ENCODE measurements at regions not wholly inside any gene's neighbourhood (a gene's known extent, or its start where the extent isn't known, plus 50 kb on each side); places are given as distances from the start of the nearest gene placed in this dataset.

GRCh38 chr21:31397030-31397429 is 53.0 kb upstream of the TIAM1 start:
- Histone ChIP-seq H3K4me1 (no peaks in the 10 kb centered on the region; the same call in none of the 2 replicates), H3K4me3 (ENCODE audit: low read depth, low read length) (no peak overlapping the region), H3K36me3 (no peaks in the 10 kb centered on the region), H3K9me3 (no peaks in the 10 kb centered on the region), H3K27me3 (no peaks in the 10 kb centered on the region)
- no peak for DNase-seq
- TF ChIP-seq CTCF (IDR thresholded peaks at IDR 0.05; ENCODE audit: low read depth, low read length): no peak

GRCh38 chr21:31396399-31396798 is 52.3 kb upstream of the TIAM1 start:
- no peaks in the 10 kb centered on the region for H3K27me3 ChIP-seq
- H3K4me3 ChIP-seq (ENCODE audit: low read depth, low read length): no peak overlapping the region
- H3K9me3 ChIP-seq: no peaks in the 10 kb centered on the region
- no peaks in the 10 kb centered on the region; the same call in none of the 2 replicates for H3K4me1 ChIP-seq
- DNase-seq: no peak
- TF ChIP-seq CTCF (IDR thresholded peaks at IDR 0.05; ENCODE audit: low read depth, low read length): no peak
- no peaks in the 10 kb centered on the region for H3K36me3 ChIP-seq

DNA sequence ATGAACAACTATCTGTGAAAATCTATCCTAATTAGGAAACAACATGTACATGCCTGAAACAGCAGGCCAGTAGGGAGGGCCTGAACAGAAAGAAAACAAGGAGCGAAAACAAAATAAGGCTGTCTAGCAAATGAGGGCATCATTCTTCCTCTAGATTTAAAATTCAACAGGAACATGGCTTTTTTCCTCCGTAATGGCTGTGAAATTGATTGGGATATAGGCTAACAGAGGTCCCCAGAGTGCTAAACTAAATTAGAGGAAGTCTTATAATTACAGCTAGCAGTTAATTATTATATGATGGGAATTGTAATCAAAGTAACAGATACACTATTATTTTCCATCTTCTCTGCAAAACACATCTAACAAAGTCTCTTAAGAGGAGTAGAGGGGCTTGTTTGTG is 51.7 kb upstream of the TIAM1 start:
- Histone ChIP-seq H3K36me3 (no peaks in the 10 kb centered on the region), H3K4me1 (no peaks in the 10 kb centered on the region; the same call in none of the 2 replicates), H3K4me3 (ENCODE audit: low read depth, low read length) (no peak overlapping the region), H3K27me3 (no peaks in the 10 kb centered on the region), H3K9me3 (no peaks in the 10 kb centered on the region)
- no peak for DNase-seq
- no peak for TF ChIP-seq CTCF (IDR thresholded peaks at IDR 0.05; ENCODE audit: low read depth, low read length)

GRCh38 chr21:31395268-31395667 is 51.2 kb upstream of the TIAM1 start:
- no peaks in the 10 kb centered on the region; the same call in none of the 2 replicates for H3K4me1 ChIP-seq
- H3K4me3 ChIP-seq (ENCODE audit: low read depth, low read length): no peak overlapping the region
- DNase-seq: no peak
- H3K36me3 ChIP-seq: no peaks in the 10 kb centered on the region
- no peak for TF ChIP-seq CTCF (IDR thresholded peaks at IDR 0.05; ENCODE audit: low read depth, low read length)
- no peaks in the 10 kb centered on the region for H3K27me3 ChIP-seq
- no peaks in the 10 kb centered on the region for H3K9me3 ChIP-seq

- no peak for TF ChIP-seq CTCF (IDR thresholded peaks at IDR 0.05; ENCODE audit: low read depth, low read length)
- Histone ChIP-seq H3K36me3 (no peaks in the 10 kb centered on the region), H3K27me3 (no peaks in the 10 kb centered on the region), H3K4me1 (no peaks in the 10 kb centered on the region; the same call in none of the 2 replicates), H3K9me3 (no peaks in the 10 kb centered on the region), H3K4me3 (ENCODE audit: low read depth, low read length) (no peak overlapping the region)
- no peak for DNase-seq
Measured at GRCh38 chr21:31394309-31394708, 50.2 kb upstream of the TIAM1 start.
